HG03342 (cell line): ENCODE measurements at regions not wholly inside any gene's neighbourhood (a gene's known extent, or its start where the extent isn't known, plus 50 kb on each side); places are given as distances from the start of the nearest gene placed in this dataset.

Source experiments
- ATAC-seq: cut with Tn5 transposase; IDR thresholded peaks from one replicate; pipeline ENCODE4 v1.9.1; 2021; ENCODE audit warnings: mild to moderate bottlenecking, moderate library complexity; ENCODE audit not compliant: unreplicated experiment

GRCh38 chr20:48106428-48106827, 321.1 kb upstream of the SULF2 start:
- ATAC-seq, result no peak

GRCh38 chr20:48105526-48105925, 320.2 kb upstream of the SULF2 start:
- ATAC-seq, result no peak

- no peak for ATAC-seq
Measured at GRCh38 chr20:48102931-48103660, 317.8 kb upstream of the SULF2 start.

- no peak for ATAC-seq
Measured at GRCh38 chr20:48102076-48102787, 317.0 kb upstream of the SULF2 start.

- no peak for ATAC-seq
Measured at GRCh38 chr20:48100483-48100882, 315.2 kb upstream of the SULF2 start.

- ATAC-seq, result no peak
Measured at GRCh38 chr20:48098866-48099265, 313.6 kb upstream of the SULF2 start.

GRCh38 chr20:48098099-48098498, 312.8 kb upstream of the SULF2 start:
- no peak for ATAC-seq

- ATAC-seq, result no peak
Measured at GRCh38 chr20:48096957-48097890, 311.9 kb upstream of the SULF2 start.

- ATAC-seq, result no peak
Measured at GRCh38 chr20:48096212-48096875, 311.1 kb upstream of the SULF2 start.

GRCh38 chr20:48094944-48095343, 309.7 kb upstream of the SULF2 start:
- no peak for ATAC-seq

GRCh38 chr20:48094196-48094749, 309.0 kb upstream of the SULF2 start:
- ATAC-seq, result no peak

GRCh38 chr20:48092596-48093280, 307.5 kb upstream of the SULF2 start:
- ATAC-seq, result no peak

GRCh38 chr20:48090784-48091183, 305.5 kb upstream of the SULF2 start:
- ATAC-seq, result no peak

GRCh38 chr20:48090314-48090713, 305.0 kb upstream of the SULF2 start:
- ATAC-seq, result no peak

- no peak for ATAC-seq
Measured at GRCh38 chr20:48080583-48080982, 295.3 kb upstream of the SULF2 start.

- ATAC-seq, result no peak
Measured at GRCh38 chr20:48079028-48079427, 293.7 kb upstream of the SULF2 start.

- no peak for ATAC-seq
Measured at GRCh38 chr20:48076747-48077146, 291.5 kb upstream of the SULF2 start.

GRCh38 chr20:48076247-48076646, 291.0 kb upstream of the SULF2 start:
- ATAC-seq, result no peak

- no peak for ATAC-seq
Measured at GRCh38 chr20:48075591-48076174, 290.4 kb upstream of the SULF2 start.
